Suprapubic skin (tissue), 4 donors: ENCODE measurements at regions not wholly inside any gene's neighbourhood (a gene's known extent, or its start where the extent isn't known, plus 50 kb on each side); places are given as distances from the start of the nearest gene placed in this dataset.

Source experiments
- DNase-seq, 2 donors: peaks; one replicate each; pipeline ENCODE4 v3.0.0-alpha.2; 2019; ENCODE audit warnings: low spot score in 2 of 2
- H3K27ac ChIP-seq: fragments of 200-600 bp; sonication (generic); one replicate; pipeline ENCODE4 v1.5.1; 2019
- H3K27me3 ChIP-seq: fragments of 200-600 bp; sonication (generic); one replicate; pipeline ENCODE4 v1.5.1; 2019
- H3K36me3 ChIP-seq: fragments of 200-600 bp; sonication (generic); one replicate; pipeline ENCODE4 v1.5.1; 2019
- H3K4me1 ChIP-seq: fragments of 200-600 bp; sonication (generic); one replicate; pipeline ENCODE4 v1.5.1; 2019
- H3K4me3 ChIP-seq: fragments of 200-600 bp; sonication (generic); one replicate; pipeline ENCODE4 v1.5.1; 2019; ENCODE audit warnings: mild to moderate bottlenecking
- H3K9me3 ChIP-seq: fragments of 200-600 bp; sonication (generic); one replicate; pipeline ENCODE4 v1.5.1; 2019
- EP300 ChIP-seq: sonication (generic); formaldehyde crosslinking; IDR thresholded peaks from one replicate; pipeline ENCODE4 v1.6.1; 2017; ENCODE audit warnings: antibody characterized with exemption
- POLR2A ChIP-seq, 2 donors: fragments of 450-650 bp; IDR thresholded peaks; one replicate each; pipeline ENCODE4 v1.6.1; 2017; ENCODE audit warnings: antibody characterized with exemption in 2 of 2, mild to moderate bottlenecking in 2 of 2, moderate library complexity in 2 of 2
- POLR2AphosphoS5 ChIP-seq, 3 donors: sonication (generic); formaldehyde crosslinking; IDR thresholded peaks; one replicate each; pipeline ENCODE4 v1.6.1; 2017; ENCODE audit warnings: antibody characterized with exemption in 3 of 3
- WGBS: methylation state at CpG from one replicate; pipeline ENCODE4 v1.1.5; 2018; 5-methylcytosine and 5-hydroxymethylcytosine counted together
- TF ChIP-seq, protein P1 (sequence below), 2 donors: fragments of 200-600 bp in 1 of 2; fragments of 450-650 bp in 1 of 2; sonication (generic) in 1 of 2; IDR thresholded peaks; one replicate each; pipeline ENCODE4 v1.5.1; 2016 to 2019; ENCODE audit warnings: antibody characterized with exemption in 2 of 2, mild to moderate bottlenecking in 1 of 2, moderate library complexity in 1 of 2

DNA sequence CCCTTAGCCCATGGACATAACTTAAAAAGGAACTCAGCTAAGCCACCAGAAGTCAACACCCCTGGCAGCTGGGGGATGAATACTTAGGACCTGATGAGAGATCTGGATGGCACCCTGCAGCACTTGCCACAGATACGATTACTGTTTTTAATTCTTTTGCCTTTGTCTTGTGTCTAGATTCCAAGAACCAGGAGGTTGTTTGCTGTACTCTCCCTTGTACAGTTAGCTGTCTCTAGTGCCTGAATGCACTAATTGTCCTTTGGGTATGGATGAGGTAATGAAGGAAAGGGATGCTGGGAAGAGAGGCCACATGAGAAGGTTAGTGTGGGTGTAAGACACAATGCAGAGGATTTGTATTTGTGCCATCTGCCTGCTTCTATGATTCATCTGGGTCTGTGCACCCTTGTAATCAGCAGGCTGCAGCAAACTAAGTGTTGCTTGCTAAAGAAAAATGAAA is 385.8 kb downstream of the KCNRG start:
- H3K27me3 ChIP-seq = no peaks in the 10 kb centered on the region
- no peaks in the 10 kb centered on the region for H3K9me3 ChIP-seq
- H3K36me3 ChIP-seq = no peaks in the 10 kb centered on the region
- H3K4me3 ChIP-seq = no peak overlapping the region
- WGBS = 73% methylated on average over 1 of the region's 1 CpG
- H3K4me1 ChIP-seq = peaks cover 11% of the 10 kb centered on the region
- TF ChIP-seq EP300 (no peak), POLR2AphosphoS5 (IDR thresholded peaks at IDR 0.05) (no peak), POLR2A (IDR thresholded peaks at IDR 0.05) (no peak)
- TF ChIP-seq, protein P1, sequence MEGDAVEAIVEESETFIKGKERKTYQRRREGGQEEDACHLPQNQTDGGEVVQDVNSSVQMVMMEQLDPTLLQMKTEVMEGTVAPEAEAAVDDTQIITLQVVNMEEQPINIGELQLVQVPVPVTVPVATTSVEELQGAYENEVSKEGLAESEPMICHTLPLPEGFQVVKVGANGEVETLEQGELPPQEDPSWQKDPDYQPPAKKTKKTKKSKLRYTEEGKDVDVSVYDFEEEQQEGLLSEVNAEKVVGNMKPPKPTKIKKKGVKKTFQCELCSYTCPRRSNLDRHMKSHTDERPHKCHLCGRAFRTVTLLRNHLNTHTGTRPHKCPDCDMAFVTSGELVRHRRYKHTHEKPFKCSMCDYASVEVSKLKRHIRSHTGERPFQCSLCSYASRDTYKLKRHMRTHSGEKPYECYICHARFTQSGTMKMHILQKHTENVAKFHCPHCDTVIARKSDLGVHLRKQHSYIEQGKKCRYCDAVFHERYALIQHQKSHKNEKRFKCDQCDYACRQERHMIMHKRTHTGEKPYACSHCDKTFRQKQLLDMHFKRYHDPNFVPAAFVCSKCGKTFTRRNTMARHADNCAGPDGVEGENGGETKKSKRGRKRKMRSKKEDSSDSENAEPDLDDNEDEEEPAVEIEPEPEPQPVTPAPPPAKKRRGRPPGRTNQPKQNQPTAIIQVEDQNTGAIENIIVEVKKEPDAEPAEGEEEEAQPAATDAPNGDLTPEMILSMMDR (IDR thresholded peaks at IDR 0.05) = no peak
- DNase-seq = no peak
- no peak overlapping the region for H3K27ac ChIP-seq

DNA sequence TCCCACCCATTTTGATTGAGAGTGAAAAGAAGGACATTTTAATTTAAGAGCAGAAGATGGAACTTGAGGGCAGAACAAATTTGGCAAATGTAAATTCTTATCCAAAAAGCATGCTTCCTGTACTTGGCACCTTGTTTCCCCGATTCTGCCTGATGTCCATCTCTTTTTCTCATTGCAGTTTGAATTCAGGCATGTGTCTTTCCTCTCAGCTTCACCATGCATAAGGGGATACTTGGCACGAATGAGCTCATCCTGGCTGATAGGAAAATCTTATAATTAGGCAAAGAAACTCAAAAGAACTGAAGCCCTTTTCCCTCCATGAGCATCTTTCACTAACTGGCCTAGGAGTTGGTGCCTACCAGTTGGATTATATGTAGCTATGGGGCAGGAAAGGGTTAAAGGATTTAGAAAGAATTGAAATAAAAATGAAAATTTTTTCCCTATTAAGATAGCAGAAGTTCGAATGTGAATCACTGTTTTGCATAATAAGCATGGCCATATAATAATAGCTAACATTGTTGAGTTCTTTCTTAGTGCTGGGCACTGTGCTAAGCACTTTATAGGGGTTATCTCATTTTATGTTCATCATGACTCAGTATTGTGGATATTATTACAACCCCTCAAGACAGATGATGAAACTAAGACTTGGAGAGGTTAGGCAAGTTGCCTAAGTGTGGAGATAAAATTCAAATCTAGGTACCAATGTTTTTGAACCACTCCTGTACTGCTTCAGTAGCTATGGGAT is 386.6 kb downstream of the KCNRG start:
- Histone ChIP-seq H3K9me3 (no peaks in the 10 kb centered on the region), H3K4me1 (peaks cover 11% of the 10 kb centered on the region), H3K27me3 (no peaks in the 10 kb centered on the region), H3K4me3 (no peak overlapping the region), H3K27ac (no peak overlapping the region), H3K36me3 (no peaks in the 10 kb centered on the region)
- 68% methylated on average over 3 of the region's 3 CpGs for WGBS
- no peak for DNase-seq
- no peak for TF ChIP-seq POLR2A (IDR thresholded peaks at IDR 0.05)
- no peak for TF ChIP-seq POLR2AphosphoS5 (IDR thresholded peaks at IDR 0.05)
- TF ChIP-seq EP300 = no peak
- TF ChIP-seq, protein P1 (IDR thresholded peaks at IDR 0.05) = no peak

DNA sequence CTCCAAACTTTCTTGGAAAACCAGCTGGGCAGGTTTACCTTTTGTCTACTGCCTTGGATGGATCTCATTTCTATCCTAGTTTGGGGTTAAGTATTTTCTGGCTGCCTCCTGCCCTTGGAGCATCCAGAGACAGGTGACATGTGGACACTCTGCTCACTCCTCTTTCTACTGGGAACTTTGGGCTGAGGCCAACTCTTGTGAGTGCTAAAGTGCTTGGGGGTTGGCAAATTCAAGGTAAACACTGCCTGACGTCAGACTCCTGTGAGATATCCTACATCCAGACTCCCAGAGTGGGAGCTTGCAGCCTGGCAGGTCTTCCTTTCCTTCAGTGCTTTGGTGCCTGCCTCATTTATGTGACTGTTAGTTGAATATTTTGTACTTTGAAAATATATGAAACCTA is 388.1 kb downstream of the KCNRG start:
- TF ChIP-seq POLR2AphosphoS5 (IDR thresholded peaks at IDR 0.05) (no peak), EP300 (no peak), POLR2A (IDR thresholded peaks at IDR 0.05) (no peak)
- TF ChIP-seq, protein P1 (IDR thresholded peaks at IDR 0.05) = no peak
- no peaks in the 10 kb centered on the region for H3K27me3 ChIP-seq
- DNase-seq = no peak
- 57% methylated on average over 1 of the region's 1 CpG for WGBS
- H3K4me3 ChIP-seq = no peak overlapping the region
- H3K27ac ChIP-seq = no peak overlapping the region
- H3K4me1 ChIP-seq = peaks cover 11% of the 10 kb centered on the region
- H3K9me3 ChIP-seq = no peaks in the 10 kb centered on the region
- H3K36me3 ChIP-seq = no peaks in the 10 kb centered on the region

DNA sequence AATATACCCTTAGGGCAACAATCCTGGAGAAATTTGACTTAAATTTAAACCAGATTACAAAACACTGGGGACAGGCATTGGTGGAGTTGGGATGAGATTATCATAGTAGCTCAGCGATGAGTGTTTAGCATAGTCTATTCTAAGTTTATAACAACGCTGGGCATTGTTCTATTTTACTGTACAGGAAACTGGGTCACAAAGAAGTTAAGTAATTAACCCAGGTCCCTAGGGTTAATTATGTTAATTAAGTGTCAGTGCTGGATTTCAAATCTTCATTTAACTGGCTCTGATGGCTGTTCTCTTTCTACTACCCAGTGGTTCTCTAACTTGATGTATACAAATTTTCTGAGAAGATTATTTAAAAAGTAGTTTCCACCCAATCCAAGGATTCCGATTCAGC is 388.9 kb downstream of the KCNRG start:
- Histone ChIP-seq H3K27me3 (no peaks in the 10 kb centered on the region), H3K36me3 (no peaks in the 10 kb centered on the region), H3K9me3 (no peaks in the 10 kb centered on the region), H3K27ac (no peak overlapping the region), H3K4me1 (peaks cover 11% of the 10 kb centered on the region), H3K4me3 (no peak overlapping the region)
- no peak for TF ChIP-seq EP300
- TF ChIP-seq, protein P1 (IDR thresholded peaks at IDR 0.05) = no peak
- TF ChIP-seq POLR2AphosphoS5 (IDR thresholded peaks at IDR 0.05) = no peak
- no peak for TF ChIP-seq POLR2A (IDR thresholded peaks at IDR 0.05)
- no peak for DNase-seq
- 88% methylated on average over 3 of the region's 3 CpGs for WGBS

DNA sequence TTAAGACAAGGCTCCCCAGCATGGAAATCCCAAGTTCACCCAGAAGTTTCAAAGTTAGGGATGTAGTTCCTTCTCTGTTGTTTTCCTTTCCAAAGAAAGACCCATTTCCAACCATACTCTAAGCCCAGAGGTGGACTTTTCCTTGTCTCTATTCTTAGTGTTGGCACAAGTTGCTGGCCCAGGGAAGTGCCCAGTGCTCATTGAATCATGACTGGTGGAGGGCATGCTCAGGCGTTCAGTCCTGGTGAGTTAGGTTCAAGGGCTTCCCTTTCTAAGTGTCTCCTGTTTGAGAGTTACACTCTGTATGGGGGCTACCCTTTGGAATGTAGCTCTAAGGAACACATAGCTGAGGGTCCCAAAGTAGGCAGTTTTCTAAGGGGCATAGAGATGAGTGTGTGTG is 389.5 kb downstream of the KCNRG start:
- no peaks in the 10 kb centered on the region for H3K9me3 ChIP-seq
- peaks cover 11% of the 10 kb centered on the region for H3K4me1 ChIP-seq
- H3K36me3 ChIP-seq = no peaks in the 10 kb centered on the region
- no peak for DNase-seq
- TF ChIP-seq, protein P1 (IDR thresholded peaks at IDR 0.05) = no peak
- TF ChIP-seq POLR2AphosphoS5 (IDR thresholded peaks at IDR 0.05) = no peak
- TF ChIP-seq EP300 = no peak
- no peak for TF ChIP-seq POLR2A (IDR thresholded peaks at IDR 0.05)
- no peak overlapping the region for H3K27ac ChIP-seq
- WGBS = 90% methylated on average over 1 of the region's 1 CpG
- H3K4me3 ChIP-seq = no peak overlapping the region
- H3K27me3 ChIP-seq = no peaks in the 10 kb centered on the region
